Tibial nerve (tissue), 4 donors: ENCODE measurements at regions not wholly inside any gene's neighbourhood (a gene's known extent, or its start where the extent isn't known, plus 50 kb on each side); places are given as distances from the start of the nearest gene placed in this dataset.

Source experiments
- DNase-seq, 2 donors: peaks; one replicate each; pipeline ENCODE4 v3.0.0-alpha.2; 2019; ENCODE audit warnings: low spot score in 2 of 2
- H3K27ac ChIP-seq, 4 donors: fragments of 200-600 bp; sonication (generic) in 3 of 4; one replicate each; pipeline ENCODE4 v1.5.1; 2017 to 2019; ENCODE audit warnings: mild to moderate bottlenecking in 1 of 4
- H3K27me3 ChIP-seq, 2 donors: fragments of 200-600 bp; sonication (generic) in 1 of 2; one replicate each; pipeline versions ENCODE4 v1.5.1 to v1.6.0; 2017 to 2019
- H3K36me3 ChIP-seq, 3 donors: fragments of 200-600 bp; sonication (generic); one replicate each; pipeline ENCODE4 v1.5.1; 2018 to 2019
- H3K4me1 ChIP-seq, 4 donors: fragments of 200-600 bp; sonication (generic) in 3 of 4; one replicate each; pipeline ENCODE4 v1.5.1; 2017 to 2019
- H3K4me3 ChIP-seq, 4 donors: fragments of 200-600 bp; sonication (generic) in 3 of 4; one replicate each; pipeline ENCODE4 v1.5.1; 2017 to 2019; ENCODE audit warnings: mild to moderate bottlenecking in 1 of 4, moderate library complexity in 1 of 4
- H3K9me3 ChIP-seq, 4 donors: fragments of 200-600 bp; sonication (generic) in 3 of 4; one replicate each; pipeline ENCODE4 v1.5.1; 2017 to 2019
- EP300 ChIP-seq, 2 donors: sonication (generic); formaldehyde crosslinking; IDR thresholded peaks; one replicate each; pipeline ENCODE4 v1.6.1; 2017; ENCODE audit warnings: antibody characterized with exemption in 2 of 2, mild to moderate bottlenecking in 1 of 2
- POLR2A ChIP-seq, 2 donors: fragments of 450-650 bp; IDR thresholded peaks; one replicate each; pipeline ENCODE4 v1.6.1; 2017; ENCODE audit warnings: antibody characterized with exemption in 2 of 2, mild to moderate bottlenecking in 2 of 2, moderate library complexity in 2 of 2
- WGBS, 2 donors: methylation state at CpG; one replicate each; pipeline ENCODE4 v1.1.5; 2018; 5-methylcytosine and 5-hydroxymethylcytosine counted together
- TF ChIP-seq, protein P1 (sequence below), 5 experiments: fragments of 200-600 bp in 3 of 5; fragments of 450-650 bp in 2 of 5; sonication (generic) in 3 of 5; IDR thresholded peaks; one replicate each; pipeline ENCODE4 v1.5.1; 2016 to 2019; ENCODE audit warnings: antibody characterized with exemption in 5 of 5, mild to moderate bottlenecking in 3 of 5, moderate library complexity in 2 of 5

DNA sequence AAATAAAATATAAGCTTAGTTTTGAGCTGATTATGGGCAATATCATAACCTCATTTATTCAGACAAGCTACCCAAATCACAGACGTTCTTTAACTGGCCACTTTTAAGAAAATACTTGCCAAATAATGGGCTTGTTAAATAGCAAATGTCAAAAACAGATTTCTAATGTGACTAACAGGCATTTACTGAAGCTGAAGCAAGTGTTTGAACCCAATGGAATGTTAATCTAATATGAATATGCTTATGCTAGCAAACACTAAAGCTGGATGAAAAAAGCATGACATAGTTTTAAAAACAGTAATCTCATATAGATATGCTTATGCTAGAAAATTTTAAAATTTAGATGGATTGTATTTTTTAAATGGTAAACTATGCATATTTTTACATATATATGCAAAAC, 411.6 kb upstream of the PTGER4 start:
- Histone ChIP-seq H3K27ac (no peak overlapping the region), H3K4me1 (peaks cover 0 to 9% (median 0%) of the 10 kb centered on the region in 4 donors), H3K27me3 (no peaks in the 10 kb centered on the region), H3K9me3 (no peaks in the 10 kb centered on the region), H3K36me3 (no peaks in the 10 kb centered on the region), H3K4me3 (no peak overlapping the region)
- DNase-seq, result no peak
- 59 to 67% methylated on average over 1 of the region's 1 CpG for WGBS, 2 donors
- TF ChIP-seq, protein P1, sequence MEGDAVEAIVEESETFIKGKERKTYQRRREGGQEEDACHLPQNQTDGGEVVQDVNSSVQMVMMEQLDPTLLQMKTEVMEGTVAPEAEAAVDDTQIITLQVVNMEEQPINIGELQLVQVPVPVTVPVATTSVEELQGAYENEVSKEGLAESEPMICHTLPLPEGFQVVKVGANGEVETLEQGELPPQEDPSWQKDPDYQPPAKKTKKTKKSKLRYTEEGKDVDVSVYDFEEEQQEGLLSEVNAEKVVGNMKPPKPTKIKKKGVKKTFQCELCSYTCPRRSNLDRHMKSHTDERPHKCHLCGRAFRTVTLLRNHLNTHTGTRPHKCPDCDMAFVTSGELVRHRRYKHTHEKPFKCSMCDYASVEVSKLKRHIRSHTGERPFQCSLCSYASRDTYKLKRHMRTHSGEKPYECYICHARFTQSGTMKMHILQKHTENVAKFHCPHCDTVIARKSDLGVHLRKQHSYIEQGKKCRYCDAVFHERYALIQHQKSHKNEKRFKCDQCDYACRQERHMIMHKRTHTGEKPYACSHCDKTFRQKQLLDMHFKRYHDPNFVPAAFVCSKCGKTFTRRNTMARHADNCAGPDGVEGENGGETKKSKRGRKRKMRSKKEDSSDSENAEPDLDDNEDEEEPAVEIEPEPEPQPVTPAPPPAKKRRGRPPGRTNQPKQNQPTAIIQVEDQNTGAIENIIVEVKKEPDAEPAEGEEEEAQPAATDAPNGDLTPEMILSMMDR (IDR thresholded peaks at IDR 0.05), result no peak
- TF ChIP-seq EP300 (IDR thresholded peaks at IDR 0.05) (no peak), POLR2A (IDR thresholded peaks at IDR 0.05) (no peak)

DNA sequence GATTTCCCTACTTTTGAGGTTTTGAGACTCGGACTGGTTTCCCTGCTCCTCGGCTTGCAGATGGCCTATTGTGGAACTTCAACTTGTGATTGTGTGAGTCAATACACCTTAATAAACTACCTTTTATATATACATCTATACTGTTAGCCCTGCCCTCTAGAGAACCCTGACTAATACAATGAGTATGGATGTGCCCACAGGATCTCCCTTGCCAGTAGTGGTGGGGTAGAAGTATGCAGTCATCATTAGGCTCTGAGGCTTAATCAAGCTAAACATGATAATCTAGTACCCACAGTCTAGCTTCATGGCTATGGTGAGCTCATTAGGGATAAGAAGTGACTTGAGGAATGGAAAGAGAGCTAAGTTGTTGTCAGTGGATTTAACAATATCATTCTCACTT, 412.8 kb upstream of the PTGER4 start:
- TF ChIP-seq POLR2A (IDR thresholded peaks at IDR 0.05) (no peak), EP300 (IDR thresholded peaks at IDR 0.05) (no peak)
- TF ChIP-seq, protein P1 (IDR thresholded peaks at IDR 0.05), result no peak
- Histone ChIP-seq H3K36me3 (no peaks in the 10 kb centered on the region), H3K4me3 (no peak overlapping the region), H3K4me1 (peaks cover 0 to 9% (median 0%) of the 10 kb centered on the region in 4 donors), H3K9me3 (no peaks in the 10 kb centered on the region), H3K27ac (no peak overlapping the region), H3K27me3 (no peaks in the 10 kb centered on the region)
- WGBS, 2 donors, result 97% methylated on average over 2 of the region's 2 CpGs
- DNase-seq, result no peak

DNA sequence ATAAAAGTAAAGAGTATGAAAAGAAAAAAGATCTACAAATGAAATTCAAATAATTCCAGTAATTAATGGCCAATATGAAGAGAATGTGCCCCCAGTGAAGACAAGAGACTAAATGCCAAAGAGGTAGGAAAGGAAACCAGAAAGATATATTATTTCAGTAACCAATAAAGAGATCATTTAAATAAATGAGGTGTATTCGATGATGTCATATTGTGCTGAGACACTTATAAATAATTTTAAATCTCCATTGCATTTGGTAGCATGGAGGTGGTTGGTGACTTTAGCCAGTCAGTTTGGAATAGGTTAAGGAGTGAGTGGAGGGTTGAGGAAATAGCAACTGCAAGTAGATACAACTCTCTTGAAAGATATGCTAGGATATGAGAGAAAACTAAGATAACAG, 417.7 kb upstream of the PTGER4 start:
- Histone ChIP-seq H3K9me3 (no peaks in the 10 kb centered on the region), H3K4me1 (no peaks in the 10 kb centered on the region), H3K36me3 (no peaks in the 10 kb centered on the region), H3K4me3 (no peak overlapping the region), H3K27me3 (no peaks in the 10 kb centered on the region), H3K27ac (no peak overlapping the region)
- no peak for DNase-seq
- TF ChIP-seq, protein P1 (IDR thresholded peaks at IDR 0.05), result no peak
- WGBS, 2 donors, result 92 to 98% methylated on average over 1 of the region's 1 CpG

DNA sequence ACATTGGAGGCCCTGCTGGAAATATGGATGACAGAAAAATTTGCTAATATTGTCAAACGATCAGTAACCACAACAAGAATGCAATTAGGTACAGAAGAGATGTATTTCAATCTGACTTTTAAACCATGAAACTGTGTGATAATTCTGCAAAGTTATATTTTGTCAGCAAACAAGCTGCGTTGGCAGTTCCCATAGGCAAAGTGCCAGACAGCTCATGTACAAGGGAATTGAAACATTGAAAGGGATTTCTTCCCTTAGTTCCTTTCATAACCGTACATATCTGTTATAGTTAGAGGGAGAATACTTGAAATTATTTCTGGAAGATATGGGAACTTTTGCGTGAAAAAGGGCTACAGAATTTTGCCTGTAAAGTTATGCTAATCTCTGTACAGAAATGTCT, 419.4 kb upstream of the PTGER4 start:
- peak in 1 of 2 donors; percentile 52 for DNase-seq
- H3K4me1 ChIP-seq, result no peaks in the 10 kb centered on the region
- no peak for TF ChIP-seq POLR2A (IDR thresholded peaks at IDR 0.05)
- TF ChIP-seq, protein P1 (IDR thresholded peaks at IDR 0.05), result no peak
- no peak for TF ChIP-seq EP300 (IDR thresholded peaks at IDR 0.05)
- no peaks in the 10 kb centered on the region for H3K27me3 ChIP-seq
- 32 to 34% methylated on average over 4 of the region's 4 CpGs for WGBS, 2 donors
- H3K36me3 ChIP-seq, result no peaks in the 10 kb centered on the region
- H3K9me3 ChIP-seq, result no peaks in the 10 kb centered on the region
- no peak overlapping the region for H3K27ac ChIP-seq
- H3K4me3 ChIP-seq, result no peak overlapping the region

DNA sequence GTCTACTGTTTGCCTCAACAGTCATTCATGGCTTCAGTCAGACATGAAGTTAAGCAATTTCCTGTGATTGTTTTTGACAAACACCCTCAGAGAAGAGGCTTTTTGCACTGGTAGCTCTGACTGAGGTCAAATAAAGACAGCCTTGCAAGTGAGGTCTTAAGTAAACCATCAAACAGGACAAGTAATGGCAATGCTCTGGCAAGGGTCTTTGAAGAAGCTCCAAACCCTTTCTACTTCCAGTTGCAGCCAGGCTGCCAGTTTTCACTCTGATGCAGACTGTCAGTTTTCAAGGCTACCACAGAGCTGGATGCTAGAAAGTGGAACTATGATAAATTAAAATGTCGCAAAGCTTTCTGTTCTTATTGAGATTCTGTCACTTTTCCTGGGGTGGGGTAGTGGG, 421.5 kb upstream of the PTGER4 start:
- no peak for DNase-seq
- 83 to 85% methylated on average over 1 of the region's 1 CpG for WGBS, 2 donors
- Histone ChIP-seq H3K9me3 (no peaks in the 10 kb centered on the region), H3K4me1 (no peaks in the 10 kb centered on the region), H3K27me3 (no peaks in the 10 kb centered on the region), H3K27ac (no peak overlapping the region), H3K36me3 (no peaks in the 10 kb centered on the region), H3K4me3 (no peak overlapping the region)
- TF ChIP-seq, protein P1 (IDR thresholded peaks at IDR 0.05), result no peak
- TF ChIP-seq POLR2A (IDR thresholded peaks at IDR 0.05), result no peak
- no peak for TF ChIP-seq EP300 (IDR thresholded peaks at IDR 0.05)
